ENCODE measurements at regions not wholly inside any gene's neighbourhood (a gene's known extent, or its start where the extent isn't known, plus 50 kb on each side); places are given as distances from the start of the nearest gene placed in this dataset.
"Not testable (repeated sequence)": the region's sequence is repeated elsewhere in the genome, so short reads cannot be mapped to it uniquely, and the experiment has no call there.

GRCh38 chr3:177711637-177712036 is 514.4 kb upstream of the TBL1XR1 start:
- Histone ChIP-seq H3K4me2 (ENCODE audit: insufficient read depth, low read length) (no peak overlapping the region), H3K4me1 (ENCODE audit: insufficient read depth, low read length) (no peaks in the 10 kb centered on the region), H3K36me3 (ENCODE audit: insufficient read depth, low read length) (no peaks in the 10 kb centered on the region), H3K27me3 (ENCODE audit: insufficient read depth, low read length) (no peaks in the 10 kb centered on the region), H3K9me3 (ENCODE audit: low read depth, low read length) (no peaks in the 10 kb centered on the region), H3K4me3 (ENCODE audit: insufficient read depth, low read length) (no peak overlapping the region), H3K79me2 (ENCODE audit: insufficient read depth, low read length) (no peaks in the 10 kb centered on the region), H4K20me1 (ENCODE audit: insufficient read depth, low read length) (no peaks in the 10 kb centered on the region), H2AFZ (ENCODE audit: low read length) (peak overlapping the region; percentile 45), H3K27ac (ENCODE audit: low read depth, low read length) (no peak overlapping the region)
- no peak for TF ChIP-seq CTCF (IDR thresholded peaks at IDR 0.05; ENCODE audit: extremely low read depth, low read depth, low read length)
- no peak for DNase-seq (ENCODE audit: insufficient read length, low spot score, missing footprints)

GRCh38 chr3:177713928-177714900 is 516.9 kb upstream of the TBL1XR1 start:
- no peaks in the 10 kb centered on the region for H3K9me3 ChIP-seq (ENCODE audit: low read depth, low read length)
- no peak for DNase-seq (ENCODE audit: insufficient read length, low spot score, missing footprints)
- H3K27me3 ChIP-seq (ENCODE audit: insufficient read depth, low read length): no peaks in the 10 kb centered on the region
- H3K27ac ChIP-seq (ENCODE audit: low read depth, low read length): no peak overlapping the region
- H3K36me3 ChIP-seq (ENCODE audit: insufficient read depth, low read length): no peaks in the 10 kb centered on the region
- no peaks in the 10 kb centered on the region for H3K4me1 ChIP-seq (ENCODE audit: insufficient read depth, low read length)
- no peak for TF ChIP-seq CTCF (IDR thresholded peaks at IDR 0.05; ENCODE audit: extremely low read depth, low read depth, low read length)
- H3K4me3 ChIP-seq (ENCODE audit: insufficient read depth, low read length): no peak overlapping the region
- peak overlapping the region; percentile 25 for H2AFZ ChIP-seq (ENCODE audit: low read length)
- H4K20me1 ChIP-seq (ENCODE audit: insufficient read depth, low read length): no peaks in the 10 kb centered on the region
- H3K4me2 ChIP-seq (ENCODE audit: insufficient read depth, low read length): no peak overlapping the region
- H3K79me2 ChIP-seq (ENCODE audit: insufficient read depth, low read length): no peaks in the 10 kb centered on the region

GRCh38 chr3:177714945-177715344 is 517.7 kb upstream of the TBL1XR1 start:
- no peaks in the 10 kb centered on the region for H3K9me3 ChIP-seq (ENCODE audit: low read depth, low read length)
- H3K4me3 ChIP-seq (ENCODE audit: insufficient read depth, low read length): no peak overlapping the region
- no peaks in the 10 kb centered on the region for H3K79me2 ChIP-seq (ENCODE audit: insufficient read depth, low read length)
- no peak overlapping the region for H3K4me2 ChIP-seq (ENCODE audit: insufficient read depth, low read length)
- H3K27ac ChIP-seq (ENCODE audit: low read depth, low read length): no peak overlapping the region
- H2AFZ ChIP-seq (ENCODE audit: low read length): no peak overlapping the region
- H3K4me1 ChIP-seq (ENCODE audit: insufficient read depth, low read length): no peaks in the 10 kb centered on the region
- no peaks in the 10 kb centered on the region for H3K27me3 ChIP-seq (ENCODE audit: insufficient read depth, low read length)
- no peak for TF ChIP-seq CTCF (IDR thresholded peaks at IDR 0.05; ENCODE audit: extremely low read depth, low read depth, low read length)
- H4K20me1 ChIP-seq (ENCODE audit: insufficient read depth, low read length): no peaks in the 10 kb centered on the region
- DNase-seq (ENCODE audit: insufficient read length, low spot score, missing footprints): no peak
- H3K36me3 ChIP-seq (ENCODE audit: insufficient read depth, low read length): no peaks in the 10 kb centered on the region

GRCh38 chr3:177715980-177716379 is 518.7 kb upstream of the TBL1XR1 start:
- no peak for DNase-seq (ENCODE audit: insufficient read length, low spot score, missing footprints)
- H3K4me2 ChIP-seq (ENCODE audit: insufficient read depth, low read length): no peak overlapping the region
- TF ChIP-seq CTCF (IDR thresholded peaks at IDR 0.05; ENCODE audit: extremely low read depth, low read depth, low read length): no peak
- H2AFZ ChIP-seq (ENCODE audit: low read length): no peak overlapping the region
- no peak overlapping the region for H3K4me3 ChIP-seq (ENCODE audit: insufficient read depth, low read length)
- no peaks in the 10 kb centered on the region for H3K27me3 ChIP-seq (ENCODE audit: insufficient read depth, low read length)
- no peak overlapping the region for H3K27ac ChIP-seq (ENCODE audit: low read depth, low read length)
- no peaks in the 10 kb centered on the region for H3K79me2 ChIP-seq (ENCODE audit: insufficient read depth, low read length)
- H3K9me3 ChIP-seq (ENCODE audit: low read depth, low read length): no peaks in the 10 kb centered on the region
- no peaks in the 10 kb centered on the region for H4K20me1 ChIP-seq (ENCODE audit: insufficient read depth, low read length)
- no peaks in the 10 kb centered on the region for H3K4me1 ChIP-seq (ENCODE audit: insufficient read depth, low read length)
- H3K36me3 ChIP-seq (ENCODE audit: insufficient read depth, low read length): no peaks in the 10 kb centered on the region

- H4K20me1 ChIP-seq (ENCODE audit: insufficient read depth, low read length); H3K27ac ChIP-seq (ENCODE audit: low read depth, low read length); H3K36me3 ChIP-seq (ENCODE audit: insufficient read depth, low read length); H3K27me3 ChIP-seq (ENCODE audit: insufficient read depth, low read length); H3K4me1 ChIP-seq (ENCODE audit: insufficient read depth, low read length); DNase-seq (ENCODE audit: insufficient read length, low spot score, missing footprints); H3K4me3 ChIP-seq (ENCODE audit: insufficient read depth, low read length); H2AFZ ChIP-seq (ENCODE audit: low read length); H3K4me2 ChIP-seq (ENCODE audit: insufficient read depth, low read length); H3K9me3 ChIP-seq (ENCODE audit: low read depth, low read length); H3K79me2 ChIP-seq (ENCODE audit: insufficient read depth, low read length): not testable (repeated sequence)
Measured at GRCh38 chr3:177720927-177721326, 523.6 kb upstream of the TBL1XR1 start.

Measured in osteoblast (primary cell).